G401 (cell line): ENCODE measurements at regions not wholly inside any gene's neighbourhood (a gene's known extent, or its start where the extent isn't known, plus 50 kb on each side); places are given as distances from the start of the nearest gene placed in this dataset.

Source experiments
- DNase-seq: peaks from one replicate; pipeline ENCODE4 v3.0.0-alpha.2; 2015; ENCODE audit warnings: low spot score
- in situ Hi-C: cut with HindIII; loops from 2 replicates; pipeline ENCODE4 v1.10.0; 2016; ENCODE audit warnings: low sequenced_read_pairs, mixed read lengths

GRCh38 chr6:132968419-132968950, 154.1 kb downstream of the RPS12 start:
- in situ Hi-C loops = no loop called here
- DNase-seq = no peak

GRCh38 chr6:132969196-132969595, 154.8 kb downstream of the RPS12 start:
- in situ Hi-C loops = no loop called here
- DNase-seq = no peak

- in situ Hi-C loops = no loop called here
These were observed 157.3 kb downstream of the RPS12 start for GRCh38 chr6:132971676-132972075.

GRCh38 chr6:132972254-132972653, 157.9 kb downstream of the RPS12 start:
- in situ Hi-C loops = no loop called here

More at GRCh38 chr6:132971676-132972075, 157.3 kb downstream of the RPS12 start:
- DNase-seq = no peak

GRCh38 chr6:132972971-132973370, 158.6 kb downstream of the RPS12 start:
- in situ Hi-C loops = no loop called here
- DNase-seq = no peak

More at GRCh38 chr6:132972254-132972653, 157.9 kb downstream of the RPS12 start:
- no peak for DNase-seq

GRCh38 chr6:132973514-132973993, 159.2 kb downstream of the RPS12 start:
- in situ Hi-C loops = no loop called here
- DNase-seq = no peak

GRCh38 chr6:132974122-132974521, 159.8 kb downstream of the RPS12 start:
- in situ Hi-C loops = no loop called here
- DNase-seq = no peak

- DNase-seq = no peak
- in situ Hi-C loops = no loop called here
These were observed 163.0 kb downstream of the RPS12 start for GRCh38 chr6:132977413-132977812.

GRCh38 chr6:132978685-132979084, 164.3 kb downstream of the RPS12 start:
- in situ Hi-C loops = no loop called here

GRCh38 chr6:132993738-132994137, 179.4 kb downstream of the RPS12 start:
- DNase-seq = no peak
- in situ Hi-C loops = no loop called here

More at GRCh38 chr6:132978685-132979084, 164.3 kb downstream of the RPS12 start:
- DNase-seq = no peak

GRCh38 chr6:132995009-132995408, 180.6 kb downstream of the RPS12 start:
- in situ Hi-C loops = no loop called here
- DNase-seq = no peak

- in situ Hi-C loops = no loop called here
- no peak for DNase-seq
These were observed 181.1 kb downstream of the RPS12 start for GRCh38 chr6:132995432-132995831.

GRCh38 chr6:132998418-132998817, 184.0 kb downstream of the RPS12 start:
- in situ Hi-C loops = no loop called here
- no peak for DNase-seq

- in situ Hi-C loops = no loop called here
- DNase-seq = no peak
These were observed 186.7 kb downstream of the RPS12 start for GRCh38 chr6:133001040-133001565.

- no peak for DNase-seq
- in situ Hi-C loops = no loop called here
These were observed 190.0 kb downstream of the RPS12 start for GRCh38 chr6:133004304-133004884.

- no peak for DNase-seq
- in situ Hi-C loops = no loop called here
These were observed 198.4 kb downstream of the RPS12 start for GRCh38 chr6:133012774-133013173.

- DNase-seq = no peak
- in situ Hi-C loops = no loop called here
These were observed 202.3 kb downstream of the RPS12 start for GRCh38 chr6:133016631-133017030.

GRCh38 chr6:133017581-133017980, 203.2 kb downstream of the RPS12 start:
- in situ Hi-C loops = no loop called here

GRCh38 chr6:133026705-133027104, 212.3 kb downstream of the RPS12 start:
- in situ Hi-C loops = no loop called here
- no peak for DNase-seq

More at GRCh38 chr6:133017581-133017980, 203.2 kb downstream of the RPS12 start:
- no peak for DNase-seq

- in situ Hi-C loops = no loop called here
These were observed 207.9 kb upstream of the EYA4 start for GRCh38 chr6:133033263-133033662.

More at GRCh38 chr6:133033263-133033662, 207.9 kb upstream of the EYA4 start:
- DNase-seq = no peak
